GM21619 (cell line): ENCODE measurements at regions not wholly inside any gene's neighbourhood (a gene's known extent, or its start where the extent isn't known, plus 50 kb on each side); places are given as distances from the start of the nearest gene placed in this dataset.

Source experiments
- ATAC-seq: cut with Tn5 transposase; IDR thresholded peaks from one replicate; pipeline ENCODE4 v1.9.1; 2021; ENCODE audit not compliant: unreplicated experiment

DNA sequence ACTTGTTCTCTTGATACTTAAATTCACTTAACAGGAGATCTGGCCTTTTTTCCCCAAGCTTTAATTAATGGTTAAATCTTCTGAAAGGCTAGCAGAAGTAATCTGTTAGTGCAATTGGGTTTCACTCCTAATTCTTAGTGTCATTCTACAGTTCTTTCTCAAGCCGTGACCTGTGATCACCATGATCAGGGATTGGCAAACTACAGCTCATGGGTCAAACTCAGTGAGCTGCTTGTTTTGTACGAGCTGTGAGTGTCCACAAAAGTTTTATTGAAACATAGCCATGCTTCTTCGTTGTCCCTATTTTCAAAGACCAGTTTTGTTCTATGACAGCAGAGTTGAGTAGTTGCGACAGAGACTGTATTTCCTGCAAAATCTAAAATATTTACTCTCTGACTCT is 109.4 kb upstream of the KCNJ15 start:
- no peak for ATAC-seq

DNA sequence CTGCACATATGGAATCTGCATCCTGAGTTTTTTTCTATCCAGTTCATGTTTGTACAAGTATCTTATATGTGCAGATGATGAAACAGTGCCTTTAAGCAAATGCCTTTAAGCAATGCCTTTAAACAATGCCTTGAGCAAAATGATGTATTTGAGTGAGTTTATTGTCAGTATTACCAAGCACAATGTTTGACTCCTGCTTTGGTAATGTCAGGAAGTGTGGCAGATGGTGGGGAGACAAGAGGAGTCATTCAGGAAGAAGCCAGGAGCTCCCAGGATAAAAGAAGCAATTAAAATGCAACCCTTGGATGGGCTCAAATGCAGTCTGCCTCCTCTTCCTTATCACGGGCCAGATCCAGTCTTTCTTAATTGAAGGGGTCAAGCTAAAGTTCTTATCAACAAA is 108.7 kb upstream of the KCNJ15 start:
- ATAC-seq = no peak

DNA sequence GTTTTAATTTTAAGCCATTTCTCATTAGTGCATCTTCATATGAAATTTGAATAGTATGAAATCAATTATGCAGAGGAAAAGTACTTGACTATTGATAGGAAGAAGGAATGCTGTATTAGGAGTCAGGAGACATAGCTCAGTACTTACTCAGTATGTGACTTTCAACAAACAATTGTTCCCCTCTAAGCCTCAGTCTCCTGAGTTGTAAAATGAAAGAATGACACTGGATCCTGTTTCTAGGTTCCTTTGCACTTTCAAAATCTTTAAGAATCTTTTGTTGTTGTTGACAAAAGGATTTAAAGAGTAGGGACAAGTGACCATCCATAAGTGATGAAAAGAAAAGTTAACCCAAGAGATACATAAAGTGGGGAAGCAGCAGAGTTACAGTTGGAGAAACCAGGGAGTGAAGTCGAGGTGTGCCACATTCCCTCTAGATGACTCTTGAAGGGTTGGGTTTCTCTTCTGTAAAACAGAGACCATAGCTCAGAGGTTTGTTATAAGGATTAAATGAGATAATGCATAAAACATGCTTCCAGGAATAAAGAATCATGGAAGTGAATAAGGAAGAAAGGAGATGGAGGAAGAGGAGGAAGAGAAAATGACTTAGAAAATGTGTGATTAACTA is 105.7 kb upstream of the KCNJ15 start:
- no peak for ATAC-seq

DNA sequence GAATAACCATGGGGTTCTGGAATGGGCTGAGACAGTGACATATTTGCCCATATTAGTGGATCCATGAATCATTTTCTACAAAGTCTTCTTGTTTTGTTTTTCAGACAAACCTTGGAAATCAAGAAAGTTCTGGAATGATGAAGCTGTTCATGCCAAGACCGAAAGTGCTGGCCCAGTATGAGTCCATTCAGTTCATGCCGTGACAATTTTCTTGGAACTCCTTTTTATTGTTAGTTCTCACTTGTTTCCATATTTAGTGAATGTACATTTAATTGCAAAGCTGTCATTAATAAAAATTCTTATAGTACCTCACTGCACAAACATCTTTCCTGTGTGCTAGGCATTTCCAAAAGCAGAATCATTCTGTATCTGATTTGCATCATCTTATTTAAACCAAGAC is 100.6 kb upstream of the KCNJ15 start:
- no peak for ATAC-seq

DNA sequence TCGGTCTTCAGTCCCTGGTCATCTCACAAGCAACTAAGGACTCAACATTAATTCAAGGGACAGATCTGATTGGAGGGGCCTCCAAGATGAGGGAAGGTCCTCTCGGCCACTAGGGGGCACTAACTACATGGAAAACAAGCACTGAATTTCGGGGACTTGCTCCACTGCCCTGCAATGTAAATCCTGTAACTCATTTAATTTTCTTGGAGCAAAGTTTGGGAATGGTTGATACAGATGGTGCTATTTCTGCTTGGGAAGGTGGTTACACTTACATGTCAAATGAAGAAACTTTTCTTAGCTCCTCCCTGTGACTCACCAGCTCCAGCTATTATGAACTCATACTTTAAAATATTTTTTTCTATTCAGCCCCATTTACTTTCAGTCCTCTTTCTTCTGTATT is 97.4 kb upstream of the KCNJ15 start:
- ATAC-seq = no peak

DNA sequence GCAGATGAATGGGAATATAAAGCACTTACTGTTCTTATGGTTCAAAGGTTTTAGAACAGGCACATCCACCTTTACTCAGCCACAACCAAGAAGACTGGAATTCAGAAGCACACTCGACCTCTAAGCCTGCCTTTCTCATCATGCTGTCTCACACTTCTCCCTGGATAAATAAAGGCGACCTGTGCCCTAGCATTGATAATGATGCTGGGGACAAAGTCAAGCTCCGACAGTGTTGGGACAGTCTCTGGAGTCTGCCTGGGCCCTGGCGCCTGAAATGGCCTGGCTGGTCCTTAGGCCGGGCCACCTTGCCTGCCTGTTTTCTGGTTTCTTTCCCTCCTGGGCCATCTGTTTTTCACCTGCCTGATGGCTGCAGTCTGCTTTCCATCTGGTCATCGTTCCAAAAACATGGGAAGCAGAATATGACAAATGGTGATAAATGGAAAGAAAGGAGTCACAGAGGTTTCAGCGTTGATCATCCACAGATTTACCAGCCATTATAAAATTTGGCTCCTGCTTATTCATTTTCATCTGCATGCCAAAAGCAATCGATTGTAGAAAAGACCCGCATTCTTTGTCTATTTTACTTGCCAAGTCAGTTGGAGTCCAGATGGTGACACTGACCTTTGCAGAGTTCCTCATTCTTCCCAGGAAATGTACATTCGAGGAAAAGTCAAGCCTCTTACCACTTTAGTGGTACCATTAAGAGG is 91.2 kb upstream of the KCNJ15 start:
- ATAC-seq = no peak

DNA sequence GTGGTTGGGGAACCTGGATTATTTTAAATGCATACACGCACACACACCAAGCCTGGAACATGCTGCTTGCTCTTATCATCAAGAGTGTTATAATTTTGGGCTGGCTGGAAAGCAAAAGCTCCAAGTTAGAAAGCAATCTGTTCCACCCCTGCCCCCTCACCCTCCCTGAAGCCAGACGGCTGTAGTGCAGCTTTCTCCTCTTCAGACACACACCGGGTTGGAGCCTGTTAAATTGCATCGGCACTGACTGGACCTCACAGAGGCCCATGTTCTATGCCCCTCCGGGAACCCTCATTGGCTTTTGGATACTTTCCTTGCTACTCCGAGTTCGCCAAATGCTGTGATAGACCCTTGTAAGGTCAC is 90.6 kb upstream of the KCNJ15 start:
- no peak for ATAC-seq

DNA sequence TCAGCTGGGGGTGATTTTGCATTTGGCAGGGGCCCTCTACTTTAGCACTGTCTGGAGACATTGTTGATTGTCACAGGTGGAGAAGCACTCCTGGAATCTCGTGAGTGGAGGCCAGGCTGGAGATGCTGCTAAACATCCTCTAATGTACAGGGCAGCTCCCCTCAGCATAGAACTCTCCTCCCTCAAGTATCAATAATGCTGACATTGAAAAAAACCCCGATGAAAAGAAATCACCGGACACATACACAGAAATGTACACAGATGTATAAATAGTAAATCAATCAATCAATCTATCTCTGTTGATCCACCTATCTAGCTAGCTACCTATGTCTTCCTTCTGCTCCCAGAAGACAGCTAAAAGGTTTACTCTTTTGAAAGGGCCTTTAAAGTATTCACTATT is 89.4 kb upstream of the KCNJ15 start:
- ATAC-seq = no peak

DNA sequence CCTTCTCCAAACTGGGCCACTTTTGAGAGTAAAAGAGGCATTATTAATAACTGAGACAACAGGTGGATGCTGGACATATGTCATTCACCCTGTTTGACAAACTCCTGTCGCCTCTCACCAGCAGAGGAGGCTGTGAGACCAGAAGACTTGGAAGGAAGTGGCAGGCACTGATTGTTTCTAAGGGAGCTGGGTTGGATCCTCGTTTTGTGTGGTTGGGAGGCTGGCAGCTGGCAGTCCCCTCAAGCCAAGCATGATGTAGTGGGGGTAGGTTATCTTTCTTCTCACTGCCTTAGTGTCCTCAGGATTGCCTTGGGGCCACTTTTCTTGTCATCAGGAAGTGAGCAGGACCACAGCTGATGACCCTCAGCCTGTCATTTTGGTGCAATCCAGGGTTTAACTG is 86.5 kb upstream of the KCNJ15 start:
- ATAC-seq = no peak

DNA sequence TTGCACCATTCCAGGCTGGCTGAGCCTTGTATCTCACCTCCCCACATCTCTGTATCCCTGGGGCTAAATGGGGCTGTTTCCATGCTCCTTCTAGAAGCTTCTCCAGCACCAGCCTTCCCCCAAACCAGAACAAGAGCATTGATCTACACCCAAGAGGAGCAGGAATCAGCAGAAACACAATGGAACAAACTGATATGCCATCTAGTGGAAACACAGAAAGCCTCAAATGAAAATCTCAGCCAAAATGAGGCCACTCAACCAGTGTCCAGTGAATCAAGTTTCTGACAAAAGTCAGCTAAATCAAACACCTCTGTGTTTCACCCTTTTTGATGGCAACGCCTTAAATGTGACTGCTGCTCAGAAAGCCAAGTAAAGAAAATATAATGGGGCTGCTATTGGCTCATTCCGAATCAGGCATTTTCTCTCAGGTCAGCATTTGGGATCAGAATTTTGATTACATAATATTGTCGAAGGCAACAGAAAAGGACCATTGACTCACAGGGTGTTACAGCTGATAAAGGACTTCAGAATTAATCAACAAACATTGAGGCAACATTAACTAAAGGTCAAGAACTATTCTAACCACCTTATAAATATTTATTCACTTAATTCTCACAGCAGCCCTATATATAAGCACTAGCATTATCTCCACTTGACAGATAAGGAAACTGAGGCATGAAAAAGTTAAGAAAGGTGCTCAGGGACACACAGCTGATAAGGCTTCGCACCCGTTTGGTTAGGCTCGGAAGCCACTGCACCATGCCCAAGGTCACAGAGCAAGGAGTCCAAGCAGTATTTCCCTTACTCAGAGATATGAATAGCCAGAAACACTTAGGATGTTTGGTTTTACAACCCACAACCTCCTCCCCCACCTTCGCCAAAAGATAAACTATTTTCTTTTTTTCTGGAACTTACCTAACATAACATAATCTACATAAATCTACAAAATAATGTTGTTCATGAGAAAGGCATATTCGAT is 85.8 kb upstream of the KCNJ15 start:
- no peak for ATAC-seq

DNA sequence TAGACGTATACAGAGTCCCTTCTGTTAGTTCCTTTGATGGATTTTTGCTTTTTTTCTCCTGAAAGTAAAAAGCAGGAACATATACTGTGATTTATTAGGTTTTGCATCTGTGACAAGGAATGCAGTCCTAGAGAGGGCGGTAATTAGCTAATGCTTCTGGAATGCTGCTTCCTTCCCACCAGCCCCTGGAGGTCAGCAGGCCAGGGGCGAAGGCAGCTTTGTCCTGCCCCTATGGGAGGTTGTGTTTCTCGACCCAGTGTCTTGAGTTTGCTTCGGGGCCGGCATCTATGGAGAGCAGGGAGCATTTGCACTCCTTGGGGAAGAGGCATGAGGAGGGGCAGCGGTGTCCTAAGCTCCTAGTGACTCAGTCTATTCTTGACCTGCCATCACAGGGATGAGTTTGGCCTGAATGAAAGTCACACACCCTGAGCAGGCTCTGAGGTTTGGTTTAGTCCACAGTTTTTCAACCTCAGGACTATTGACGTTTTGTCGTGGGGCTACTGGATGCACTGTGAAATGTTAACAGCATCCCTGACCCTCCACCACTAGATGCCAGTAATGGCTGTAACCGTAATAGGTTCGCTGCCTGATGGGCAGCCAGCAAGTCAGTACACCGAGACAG is 85.0 kb upstream of the KCNJ15 start:
- no peak for ATAC-seq

DNA sequence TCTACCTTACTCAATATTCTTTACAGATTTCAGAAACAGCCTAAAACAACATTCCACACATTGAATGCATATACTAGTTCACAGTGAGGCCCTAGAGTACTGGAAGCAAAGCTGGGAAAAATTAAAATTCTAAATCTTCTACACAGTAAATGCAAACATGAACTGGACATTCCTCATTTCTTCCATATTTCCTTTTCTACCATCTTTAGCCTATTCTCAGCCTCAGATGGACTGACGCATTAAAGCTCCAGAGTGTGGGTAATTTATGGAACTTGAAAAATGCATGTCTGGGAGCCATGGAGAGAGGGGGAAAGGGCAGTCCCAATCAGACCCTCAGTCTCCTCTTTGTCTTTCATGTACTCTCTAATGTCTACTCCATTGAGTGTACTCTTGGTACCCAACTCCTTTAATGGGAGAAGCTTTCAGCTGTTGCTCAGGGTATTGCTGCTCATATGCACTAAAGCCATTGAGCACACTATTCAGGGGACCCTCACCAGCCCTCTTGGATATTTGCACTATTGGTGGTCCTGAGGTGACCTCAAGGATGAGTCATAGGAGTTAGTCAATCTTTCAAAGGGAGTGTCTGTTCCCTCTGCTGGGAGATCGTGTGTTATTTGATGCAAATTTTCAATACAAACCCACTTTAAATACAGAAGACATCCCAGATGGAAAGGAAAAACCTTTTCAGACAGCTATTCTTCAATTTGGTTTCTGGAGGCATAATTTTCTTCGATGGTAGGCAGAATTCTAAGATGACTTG is 83.3 kb upstream of the KCNJ15 start:
- no peak for ATAC-seq

DNA sequence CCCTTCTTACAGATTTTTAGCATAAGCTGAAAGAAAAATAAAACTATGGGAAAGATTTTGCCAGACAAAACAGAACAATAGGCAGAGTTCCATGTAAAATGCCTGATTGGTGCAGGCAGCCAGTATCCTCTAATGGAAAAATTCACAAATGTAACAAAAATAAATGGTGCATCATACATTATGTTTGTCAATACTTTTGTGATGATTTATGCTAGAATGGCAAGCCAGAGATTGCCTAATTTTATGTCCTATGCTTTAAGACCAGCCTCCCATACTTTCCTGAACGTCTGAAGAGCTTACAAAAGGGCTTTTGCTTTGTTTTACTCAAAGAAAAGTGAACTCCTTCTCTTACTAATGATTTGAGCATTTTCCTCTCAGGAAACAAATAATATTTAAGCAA is 81.5 kb upstream of the KCNJ15 start:
- ATAC-seq = no peak

DNA sequence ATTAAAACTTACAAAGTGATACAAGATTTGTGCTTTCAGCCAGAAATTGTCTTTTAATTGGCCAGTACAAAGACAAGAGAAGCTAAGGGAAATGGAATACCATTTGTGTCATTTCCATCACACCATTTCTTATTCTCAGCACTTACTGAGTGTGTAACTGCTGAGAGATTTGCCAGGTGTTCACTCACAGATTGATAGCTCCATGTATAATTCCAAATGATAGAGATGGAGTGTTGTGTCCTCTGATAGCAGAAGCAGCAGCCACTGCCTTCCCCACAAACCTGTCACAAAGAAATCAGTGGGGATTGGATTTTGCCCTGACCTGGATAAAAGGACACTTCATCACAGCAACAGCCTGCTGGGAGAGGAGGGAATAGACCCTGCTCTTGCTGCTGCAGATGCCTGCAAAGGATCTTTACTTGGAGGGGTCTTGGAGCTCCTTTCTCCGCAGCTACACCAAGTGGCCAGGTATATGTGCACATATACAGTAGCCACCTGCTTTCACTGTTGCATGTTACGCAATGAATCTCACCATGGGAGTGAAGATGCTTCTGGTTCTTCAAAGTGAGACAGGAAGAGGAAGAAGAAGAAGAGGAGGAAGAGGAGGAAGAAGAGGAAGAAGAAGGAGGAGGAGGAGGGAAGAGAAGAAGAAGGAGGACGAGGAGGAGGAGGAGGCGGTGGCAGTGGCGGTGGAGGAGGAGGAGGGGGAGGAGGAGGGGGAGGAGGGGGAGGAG is 78.7 kb upstream of the KCNJ15 start:
- ATAC-seq = no peak

DNA sequence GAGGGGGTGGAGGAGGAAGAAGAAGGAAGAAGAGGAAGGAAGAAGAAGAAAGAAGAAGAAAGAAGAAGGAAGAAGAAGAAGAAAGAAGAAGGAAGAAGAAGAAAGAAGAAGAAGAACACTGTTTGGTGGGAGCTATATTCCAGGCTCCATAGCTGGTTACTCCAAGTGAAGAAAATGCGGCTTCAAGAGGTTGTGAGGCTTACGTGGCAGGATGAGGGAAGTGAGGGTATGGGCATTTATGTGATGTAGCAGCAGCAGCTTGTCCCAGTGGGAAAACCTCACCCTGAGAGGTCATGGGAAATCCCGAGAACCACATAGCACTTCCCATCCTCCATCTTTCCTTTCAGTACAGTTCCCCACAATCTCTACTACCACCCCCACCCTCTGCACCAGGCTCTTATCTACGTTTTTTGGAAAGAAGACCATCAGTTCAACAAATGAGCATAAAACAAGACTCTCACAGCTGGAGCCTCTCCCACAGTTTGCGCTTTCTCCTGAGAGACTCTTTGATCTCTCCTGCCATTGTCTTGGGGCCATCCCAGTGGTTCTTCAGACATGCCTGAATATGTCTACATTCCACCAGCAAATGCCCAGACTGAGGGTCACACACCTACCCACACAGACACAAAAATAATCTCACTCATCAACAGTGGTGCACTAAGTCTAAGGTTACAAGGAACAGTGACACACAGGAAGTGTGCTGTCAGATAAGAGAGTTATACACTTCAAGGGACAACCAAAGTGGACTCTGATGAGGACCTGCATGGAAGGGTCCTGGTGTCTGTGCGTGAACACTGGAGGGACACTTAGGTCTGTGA is 77.9 kb upstream of the KCNJ15 start:
- no peak for ATAC-seq

DNA sequence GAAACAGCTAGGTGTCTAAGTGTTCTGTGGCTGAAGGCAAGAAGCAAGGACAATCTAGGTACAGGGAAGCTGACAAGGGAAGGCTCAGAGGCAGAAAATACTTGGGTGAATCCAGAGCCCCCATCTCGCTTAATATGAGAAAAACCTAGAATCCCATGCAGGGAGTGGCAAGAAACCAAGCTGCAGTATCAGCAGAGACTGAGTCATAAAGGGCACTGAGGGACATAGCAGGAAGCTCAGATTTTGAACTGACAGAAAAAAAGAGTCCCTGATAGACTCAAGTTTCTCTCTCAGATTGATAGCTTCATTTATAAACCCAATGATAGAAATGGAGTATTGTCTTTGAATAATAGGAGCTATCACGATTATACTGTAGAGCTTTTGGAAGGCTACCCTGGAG is 77.3 kb upstream of the KCNJ15 start:
- no peak for ATAC-seq

DNA sequence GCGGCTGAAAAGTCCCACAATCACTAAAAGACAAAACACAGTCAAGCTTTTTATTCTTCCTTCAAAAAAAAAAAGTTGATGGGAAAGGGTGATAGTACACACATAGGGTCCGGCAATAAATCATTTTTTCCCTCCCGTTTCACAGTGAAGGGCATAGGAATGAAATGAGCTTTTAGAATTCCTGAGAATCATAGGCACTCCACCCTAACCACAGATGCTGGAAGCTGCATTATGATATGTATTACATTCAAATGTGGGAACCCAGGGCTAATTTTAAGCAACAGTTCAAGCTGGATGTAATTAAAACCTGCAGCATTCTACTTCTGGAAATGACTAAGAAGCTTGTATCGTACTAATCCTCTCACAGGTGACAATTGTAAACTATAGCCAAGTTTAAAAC is 75.7 kb upstream of the KCNJ15 start:
- no peak for ATAC-seq

DNA sequence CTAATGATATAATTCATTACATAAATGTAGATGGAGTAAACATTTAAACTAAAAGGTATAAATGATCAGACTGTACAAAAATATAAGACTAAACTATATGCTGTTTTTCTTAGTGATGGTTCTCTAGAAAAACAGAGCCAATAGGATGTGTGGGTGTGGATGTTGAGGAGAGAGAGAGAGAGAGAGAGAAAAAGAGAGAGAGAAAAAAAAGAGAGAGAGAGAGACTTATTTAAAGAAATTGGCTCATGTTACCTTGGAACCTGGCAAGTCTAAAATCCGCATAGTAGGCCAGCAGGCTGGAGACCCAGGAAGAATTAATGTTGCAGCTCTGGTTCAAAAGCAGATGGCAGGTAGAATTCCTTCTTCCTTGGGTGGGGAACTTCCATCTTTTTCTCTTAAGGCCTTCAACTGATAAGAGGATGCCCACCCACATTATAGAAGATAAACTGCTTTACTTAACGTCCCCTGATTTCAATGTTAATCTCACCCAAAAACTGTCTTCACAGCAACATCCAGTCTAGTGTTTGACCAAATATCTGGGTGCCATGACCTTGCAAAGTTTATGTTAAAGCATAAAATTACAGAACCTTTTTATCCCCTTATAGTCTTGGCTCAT is 74.3 kb upstream of the KCNJ15 start:
- no peak for ATAC-seq

DNA sequence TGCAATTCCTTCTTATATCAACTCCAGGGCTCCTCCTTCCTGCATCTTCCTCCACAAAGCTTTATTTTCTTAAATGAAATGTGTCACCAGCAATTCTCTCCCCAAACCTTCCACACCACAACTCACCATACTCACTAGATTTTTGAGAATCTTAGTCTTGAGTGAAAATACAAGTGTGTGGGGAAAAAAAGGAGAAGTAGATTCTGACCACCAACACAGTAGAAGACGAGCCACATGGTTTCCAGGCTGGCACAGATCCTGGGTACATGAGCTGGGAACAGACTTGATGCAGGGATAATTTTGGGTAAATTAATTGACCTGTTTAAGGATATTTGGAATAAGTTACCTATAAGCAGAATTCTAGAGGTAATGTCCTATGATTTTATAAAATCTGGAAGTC is 72.8 kb upstream of the KCNJ15 start:
- ATAC-seq = no peak
